Transverse colon (tissue), 4 donors: ENCODE measurements at regions not wholly inside any gene's neighbourhood (a gene's known extent, or its start where the extent isn't known, plus 50 kb on each side); places are given as distances from the start of the nearest gene placed in this dataset.
A peak's percentile ranks its signal among the peaks of the same experiment; 100 is the strongest.
"Not testable (repeated sequence)": the region's sequence is repeated elsewhere in the genome, so short reads cannot be mapped to it uniquely, and the experiment has no call there.

Source experiments
- DNase-seq: peaks from one replicate; pipeline ENCODE4 v3.0.0-alpha.2; 2019
- H3K27ac ChIP-seq, 4 donors: fragments of 200-600 bp; sonication (generic); 2 replicates each; pipeline ENCODE4 v1.5.1; 2016 to 2018; ENCODE audit warnings: inconsistent platforms in 4 of 4
- H3K27me3 ChIP-seq: fragments of 200-600 bp; sonication (generic); 2 replicates; pipeline ENCODE4 v1.5.1; 2017; ENCODE audit warnings: inconsistent platforms
- H3K36me3 ChIP-seq, 4 donors: fragments of 200-600 bp; sonication (generic); 2 replicates each; pipeline ENCODE4 v1.5.1; 2017 to 2019; ENCODE audit warnings: inconsistent platforms in 4 of 4
- H3K4me1 ChIP-seq, 4 donors: fragments of 200-600 bp; sonication (generic); 2 replicates each; pipeline ENCODE4 v1.5.1; 2017 to 2020; ENCODE audit warnings: inconsistent platforms in 4 of 4
- H3K4me3 ChIP-seq, 4 donors: fragments of 200-600 bp; sonication (generic); 1 replicate in 1 of 4; 2 replicates in 3 of 4; pipeline versions ENCODE4 v1.5.1 to v1.6.1; 2017 to 2019; ENCODE audit warnings: inconsistent platforms in 4 of 4
- H3K9me3 ChIP-seq, 2 donors: fragments of 200-600 bp; sonication (generic); 2 replicates each; pipeline ENCODE4 v1.5.1; 2017 to 2019; ENCODE audit warnings: inconsistent platforms in 2 of 2
- CTCF ChIP-seq, 5 experiments: fragments of 200-600 bp in 3 of 5; fragments of 450-650 bp in 2 of 5; sonication (generic) in 3 of 5; IDR thresholded peaks; 1 replicate in 2 of 5; 2 replicates in 3 of 5; pipeline ENCODE4 v1.5.1; 2016 to 2017; ENCODE audit warnings: antibody characterized with exemption in 5 of 5, inconsistent platforms in 3 of 5, mild to moderate bottlenecking in 2 of 5, moderate library complexity in 1 of 5
- EP300 ChIP-seq: sonication (generic); formaldehyde crosslinking; IDR thresholded peaks from one replicate; pipeline ENCODE4 v1.6.1; 2017; ENCODE audit warnings: antibody characterized with exemption, low read depth
- POLR2A ChIP-seq: fragments of 450-650 bp; IDR thresholded peaks from one replicate; pipeline ENCODE4 v1.6.1; 2016; ENCODE audit warnings: antibody characterized with exemption, mild to moderate bottlenecking, moderate library complexity
- POLR2AphosphoS5 ChIP-seq, 3 donors: sonication (generic); formaldehyde crosslinking; IDR thresholded peaks; one replicate each; pipeline ENCODE4 v1.6.1; 2016; ENCODE audit warnings: antibody characterized with exemption in 3 of 3
- WGBS, 2 donors: methylation state at CpG; one replicate each; pipeline ENCODE4 v1.1.5; 2018; ENCODE audit warnings: low coverage in 1 of 2; 5-methylcytosine and 5-hydroxymethylcytosine counted together
- in situ Hi-C, 4 donors: fragments of 200-750 bp; cut with MboI; loops; one replicate each; pipeline versions ENCODE4 v1.15.0 to v1.15.1; 2017; ENCODE audit warnings: low sequenced_read_pairs in 3 of 4, low pct_ligation_motif_present in 1 of 4, low pct_unique_long_range_greater_than_20kb in 1 of 4
- intact Hi-C: fragments of 100-400 bp; cut with DNase I; formaldehyde crosslinking; loops from one replicate; pipeline ENCODE4 v1.15.1; 2023; ENCODE audit warnings: low total_unique reads

- intact Hi-C loops, result no loop called here
- WGBS, 2 donors, result 27 to 29% methylated on average over 4 of the region's 4 CpGs
- Histone ChIP-seq H3K27me3 (no peaks in the 10 kb centered on the region), H3K9me3 (no peaks in the 10 kb centered on the region), H3K4me3 (no peak overlapping the region), H3K36me3 (no peaks in the 10 kb centered on the region), H3K4me1 (no peaks in the 10 kb centered on the region), H3K27ac (no peak overlapping the region)
- in situ Hi-C loops, result loop anchor here in 1 of 4 donors (25.0 kb wide), 1 partner anchor 1355 kb away; no protein-coding TSS in a partner anchor
- DNase-seq, result no peak
- TF ChIP-seq CTCF (IDR thresholded peaks at IDR 0.05), result peak; percentile 40 to 48 (median 45)
- TF ChIP-seq POLR2AphosphoS5 (IDR thresholded peaks at IDR 0.05), result no peak
Measured at GRCh38 chr13:81017513-81018152, 676.7 kb upstream of the SPRY2 start.

GRCh38 chr13:81012031-81012430 is 671.1 kb upstream of the SPRY2 start:
- H3K36me3 ChIP-seq, result no peaks in the 10 kb centered on the region
- 82% methylated on average over 4 of the region's 4 CpGs; no CpG with 5 or more reads in 1 of the 2 donors for WGBS, 2 donors
- H3K9me3 ChIP-seq, result no peaks in the 10 kb centered on the region
- no peak for DNase-seq
- no peak overlapping the region for H3K4me3 ChIP-seq
- in situ Hi-C loops (loop anchor here in 1 of 4 donors (25.0 kb wide), 1 partner anchor 1350 kb away; no protein-coding TSS in a partner anchor), intact Hi-C loops (no loop called here)
- H3K27me3 ChIP-seq, result no peaks in the 10 kb centered on the region
- TF ChIP-seq CTCF (IDR thresholded peaks at IDR 0.05) (no peak), EP300 (no peak), POLR2A (no peak), POLR2AphosphoS5 (IDR thresholded peaks at IDR 0.05) (no peak)
- H3K4me1 ChIP-seq, result no peaks in the 10 kb centered on the region
- no peak overlapping the region for H3K27ac ChIP-seq

GRCh38 chr13:81001828-81002385 is 661.0 kb upstream of the SPRY2 start:
- Histone ChIP-seq H3K27ac (no peak overlapping the region), H3K9me3 (no peaks in the 10 kb centered on the region), H3K27me3 (no peaks in the 10 kb centered on the region), H3K4me3 (no peak overlapping the region), H3K4me1 (no peaks in the 10 kb centered on the region), H3K36me3 (no peaks in the 10 kb centered on the region)
- WGBS, 2 donors, result 40 to 86% methylated on average over 1 of the region's 1 CpG
- no peak for DNase-seq
- no peak for TF ChIP-seq POLR2AphosphoS5 (IDR thresholded peaks at IDR 0.05)
- no peak for TF ChIP-seq CTCF (IDR thresholded peaks at IDR 0.05)
- TF ChIP-seq EP300, result no peak
- no peak for TF ChIP-seq POLR2A
- in situ Hi-C loops (loop anchor here in 1 of 4 donors (25.0 kb wide), 1 partner anchor 1340 kb away; no protein-coding TSS in a partner anchor), intact Hi-C loops (no loop called here)

- H3K4me1 ChIP-seq, H3K36me3 ChIP-seq, H3K4me3 ChIP-seq, H3K9me3 ChIP-seq, H3K27me3 ChIP-seq, H3K27ac ChIP-seq, intact Hi-C loops, in situ Hi-C loops, DNase-seq: not testable (repeated sequence)
- WGBS, 2 donors, result 87% methylated on average over 15 of the region's 15 CpGs; no CpG with 5 or more reads in 1 of the 2 donors
Measured at GRCh38 chr13:80998603-80999002, 657.7 kb upstream of the SPRY2 start.

- Histone ChIP-seq H3K27me3 (no peaks in the 10 kb centered on the region), H3K27ac (no peak overlapping the region), H3K36me3 (no peaks in the 10 kb centered on the region), H3K4me3 (no peak overlapping the region), H3K9me3 (no peaks in the 10 kb centered on the region), H3K4me1 (no peaks in the 10 kb centered on the region)
- WGBS, 2 donors, result 67 to 86% methylated on average over 1 of the region's 1 CpG
- TF ChIP-seq EP300, result no peak
- no peak for TF ChIP-seq POLR2A
- no peak for TF ChIP-seq CTCF (IDR thresholded peaks at IDR 0.05)
- no peak for TF ChIP-seq POLR2AphosphoS5 (IDR thresholded peaks at IDR 0.05)
- in situ Hi-C loops (no loop called here), intact Hi-C loops (no loop called here)
- DNase-seq, result no peak
Measured at GRCh38 chr13:80989747-80990146, 648.8 kb upstream of the SPRY2 start.
